WI38 (cell line): ENCODE measurements at regions not wholly inside any gene's neighbourhood (a gene's known extent, or its start where the extent isn't known, plus 50 kb on each side); places are given as distances from the start of the nearest gene placed in this dataset.

Source experiments
- H3K4me3 ChIP-seq: 2 replicates; pipeline ENCODE4 v1.5.1; 2011; ENCODE audit warnings: low read depth, mild to moderate bottlenecking, control low read depth, low read length
- TF ChIP-seq, protein P1 (sequence below): IDR thresholded peaks from 2 replicates; pipeline ENCODE4 v1.5.1; 2012; ENCODE audit warnings: low read depth, mild to moderate bottlenecking, control low read depth, low read length

DNA sequence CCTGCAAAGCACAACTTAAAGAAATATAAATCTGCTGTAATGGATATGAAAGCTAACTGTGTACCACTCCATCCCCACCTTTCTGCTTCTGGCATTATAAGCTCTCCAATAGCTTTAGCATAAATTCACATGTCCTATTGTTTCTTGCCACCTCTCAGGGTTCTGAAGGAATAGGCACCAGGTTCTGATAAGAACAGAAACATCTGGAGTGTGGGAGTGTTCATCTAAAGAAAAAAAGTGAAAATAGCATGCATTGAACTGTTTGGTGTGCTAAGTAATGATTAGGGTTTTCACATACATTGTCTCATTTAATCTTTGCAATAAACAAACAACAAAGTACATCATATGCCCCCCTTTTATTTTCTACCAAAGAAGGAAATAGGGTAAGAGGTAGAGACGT is 72.3 kb downstream of the FAM76B start:
- H3K4me3 ChIP-seq: no peak overlapping the region
- TF ChIP-seq, protein P1, sequence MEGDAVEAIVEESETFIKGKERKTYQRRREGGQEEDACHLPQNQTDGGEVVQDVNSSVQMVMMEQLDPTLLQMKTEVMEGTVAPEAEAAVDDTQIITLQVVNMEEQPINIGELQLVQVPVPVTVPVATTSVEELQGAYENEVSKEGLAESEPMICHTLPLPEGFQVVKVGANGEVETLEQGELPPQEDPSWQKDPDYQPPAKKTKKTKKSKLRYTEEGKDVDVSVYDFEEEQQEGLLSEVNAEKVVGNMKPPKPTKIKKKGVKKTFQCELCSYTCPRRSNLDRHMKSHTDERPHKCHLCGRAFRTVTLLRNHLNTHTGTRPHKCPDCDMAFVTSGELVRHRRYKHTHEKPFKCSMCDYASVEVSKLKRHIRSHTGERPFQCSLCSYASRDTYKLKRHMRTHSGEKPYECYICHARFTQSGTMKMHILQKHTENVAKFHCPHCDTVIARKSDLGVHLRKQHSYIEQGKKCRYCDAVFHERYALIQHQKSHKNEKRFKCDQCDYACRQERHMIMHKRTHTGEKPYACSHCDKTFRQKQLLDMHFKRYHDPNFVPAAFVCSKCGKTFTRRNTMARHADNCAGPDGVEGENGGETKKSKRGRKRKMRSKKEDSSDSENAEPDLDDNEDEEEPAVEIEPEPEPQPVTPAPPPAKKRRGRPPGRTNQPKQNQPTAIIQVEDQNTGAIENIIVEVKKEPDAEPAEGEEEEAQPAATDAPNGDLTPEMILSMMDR: no peak

DNA sequence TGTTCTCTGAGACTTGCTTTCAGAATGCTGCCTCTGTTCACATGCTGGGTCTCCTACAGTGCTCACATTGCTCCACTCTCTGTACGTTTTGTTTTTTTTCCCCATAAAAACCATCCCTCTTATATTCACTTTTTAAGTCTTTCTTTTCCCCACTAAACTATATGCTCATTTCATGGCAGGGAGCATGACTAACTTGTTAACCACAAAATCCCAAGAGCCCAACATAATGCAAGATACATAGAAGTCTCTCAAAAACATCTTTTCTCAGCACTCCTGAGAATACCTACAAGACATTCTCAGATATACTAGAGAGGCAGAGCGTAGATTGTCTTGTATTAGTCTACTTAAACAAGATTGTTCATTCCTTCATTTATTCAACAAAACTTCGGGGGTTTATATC is 73.3 kb downstream of the FAM76B start:
- TF ChIP-seq, protein P1: no peak
- no peak overlapping the region for H3K4me3 ChIP-seq

DNA sequence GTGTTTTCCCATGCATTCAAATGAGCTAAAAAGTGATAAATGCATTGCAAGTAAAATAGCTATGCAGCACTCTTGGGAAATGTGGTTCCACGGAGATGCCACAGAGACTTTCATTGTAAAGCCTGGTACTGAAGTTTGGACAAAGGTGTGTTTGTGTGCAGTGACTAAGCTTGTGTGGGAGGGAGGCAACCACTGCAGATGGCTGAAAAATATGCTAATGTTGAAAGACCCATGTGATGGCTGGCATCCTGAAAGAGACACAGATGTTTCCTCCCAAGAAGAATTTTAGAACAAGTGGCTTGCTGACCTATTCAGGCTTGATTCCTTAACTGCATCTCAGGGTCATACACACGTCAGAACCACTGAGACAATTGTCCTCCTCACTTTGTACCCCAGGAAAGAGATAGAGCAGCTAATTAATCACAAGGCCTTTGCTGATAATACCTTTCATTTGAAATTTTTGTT is 73.8 kb downstream of the FAM76B start:
- no peak overlapping the region for H3K4me3 ChIP-seq
- TF ChIP-seq, protein P1: no peak

DNA sequence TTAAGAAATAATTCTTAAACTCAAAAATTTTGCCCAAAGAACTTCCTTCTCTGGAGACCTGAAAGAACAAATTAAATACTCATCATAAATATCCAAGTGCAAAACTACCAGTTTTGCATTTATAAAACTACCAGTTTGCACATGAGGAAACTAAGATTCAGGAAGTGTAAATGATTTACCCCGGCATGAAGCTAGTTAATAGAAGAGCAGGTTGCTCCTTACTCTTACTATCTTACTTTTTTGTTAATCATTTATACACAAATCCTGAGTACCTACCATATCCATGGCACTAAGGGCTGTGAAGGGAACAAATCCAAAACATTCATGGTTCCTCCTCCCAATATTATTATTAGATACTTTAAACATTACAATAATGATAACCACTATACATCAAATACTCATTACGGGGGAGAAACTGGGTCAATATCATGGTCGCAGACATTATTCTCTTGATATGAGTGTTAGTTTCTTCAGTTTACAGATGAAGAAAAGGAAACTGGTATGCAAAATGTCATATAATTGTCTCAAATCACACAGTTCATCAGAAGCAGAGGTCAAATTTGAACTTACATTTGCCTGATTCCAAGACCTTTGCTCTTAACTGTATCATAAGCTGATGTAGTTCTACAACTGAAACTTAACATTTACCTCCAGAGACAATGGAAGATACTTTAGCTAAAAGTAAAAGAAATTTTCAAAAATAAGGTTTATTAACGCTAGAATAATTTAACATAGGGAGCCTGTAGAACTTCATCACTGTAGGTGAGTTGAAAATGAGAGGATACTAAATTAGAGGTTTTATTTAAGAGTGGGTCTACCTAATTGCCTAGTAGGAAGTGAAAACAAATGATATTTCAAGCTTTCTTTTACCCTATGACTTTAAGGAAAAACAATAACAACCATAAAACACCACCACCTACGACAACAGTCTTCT is 74.5 kb downstream of the FAM76B start:
- TF ChIP-seq, protein P1: no peak
- H3K4me3 ChIP-seq: no peak overlapping the region

DNA sequence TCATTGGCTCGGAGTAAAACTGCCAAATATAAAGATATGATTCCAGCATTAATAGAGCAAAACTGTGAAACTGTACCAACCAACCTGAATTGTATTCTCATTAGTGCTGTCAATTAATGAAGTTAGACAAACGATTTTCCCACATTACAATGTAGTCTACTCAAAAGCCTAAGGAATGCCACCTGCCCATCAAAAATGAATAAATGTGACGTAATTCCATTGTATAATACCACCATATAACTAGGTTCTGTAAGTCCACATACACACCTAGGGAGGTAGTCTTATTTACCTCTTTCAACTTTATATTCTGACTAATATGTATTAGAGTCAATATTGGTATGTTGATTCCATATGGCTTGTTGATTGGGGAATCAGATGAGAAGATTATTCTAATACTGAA is 76.2 kb downstream of the FAM76B start:
- H3K4me3 ChIP-seq: no peak overlapping the region
- TF ChIP-seq, protein P1: no peak

DNA sequence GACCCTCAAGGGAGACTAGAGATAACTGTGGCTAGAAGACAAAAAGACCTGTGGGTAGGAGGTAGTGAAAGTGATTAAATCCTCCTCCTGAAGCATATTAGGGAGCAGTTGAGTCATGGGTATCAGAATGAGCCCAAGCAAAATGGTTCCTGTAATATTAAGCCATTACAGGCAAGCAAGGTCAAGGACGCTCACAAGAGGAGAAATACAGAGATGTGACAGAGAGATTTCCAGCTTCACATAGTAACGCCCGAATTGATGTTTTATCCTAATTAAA is 77.7 kb downstream of the FAM76B start:
- TF ChIP-seq, protein P1: no peak
- no peak overlapping the region for H3K4me3 ChIP-seq

DNA sequence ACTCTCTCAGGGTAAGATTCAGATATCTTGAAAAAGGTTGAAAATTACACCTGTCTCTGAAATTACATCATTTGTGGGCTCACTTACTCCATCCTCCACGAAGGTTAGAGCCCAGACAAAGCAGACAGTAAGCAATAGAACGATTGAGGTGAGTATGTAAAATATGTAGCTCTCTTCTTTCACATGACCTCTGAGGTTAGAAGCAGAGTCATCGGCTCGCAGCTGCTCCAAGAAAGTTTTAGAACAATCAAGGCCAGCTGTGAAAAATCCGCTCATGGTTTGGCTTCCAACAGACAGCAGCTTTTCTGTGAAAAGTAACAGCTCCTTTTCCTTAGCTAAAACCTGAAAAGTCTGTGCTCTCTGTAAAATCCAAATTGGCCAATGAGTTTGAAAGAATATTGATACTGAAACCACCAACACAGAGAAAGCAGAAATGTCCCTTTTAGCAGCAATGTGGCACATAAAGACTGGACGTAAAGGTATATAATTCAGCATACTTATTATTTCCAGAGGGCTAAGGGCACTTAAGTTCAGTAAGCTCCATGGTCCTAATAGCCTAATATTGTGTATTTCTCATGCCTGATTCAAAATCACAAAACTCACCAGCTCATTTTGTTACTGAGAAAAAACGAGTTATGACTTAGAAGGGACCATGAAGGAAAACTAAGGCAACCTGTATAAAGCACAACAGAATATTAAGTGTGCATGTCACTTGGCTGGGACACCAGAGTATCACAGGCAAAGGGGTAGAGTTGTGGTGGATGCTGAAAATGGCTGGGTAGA is 78.2 kb downstream of the FAM76B start:
- TF ChIP-seq, protein P1: no peak

More for the DNA sequence above, 78.2 kb downstream of the FAM76B start:
- H3K4me3 ChIP-seq: no peak overlapping the region
